Activated CD8-positive, alpha-beta memory T cell treated with anti-CD3 and anti-CD28 coated beads, Interleukin-2, amount 50 U/mL, for 48 hours (primary cell): ENCODE measurements at regions not wholly inside any gene's neighbourhood (a gene's known extent, or its start where the extent isn't known, plus 50 kb on each side); places are given as distances from the start of the nearest gene placed in this dataset.

ENCODE experiments used
- DNase-seq: peaks from one replicate; pipeline ENCODE4 v3.0.0-alpha.2; 2020

DNA sequence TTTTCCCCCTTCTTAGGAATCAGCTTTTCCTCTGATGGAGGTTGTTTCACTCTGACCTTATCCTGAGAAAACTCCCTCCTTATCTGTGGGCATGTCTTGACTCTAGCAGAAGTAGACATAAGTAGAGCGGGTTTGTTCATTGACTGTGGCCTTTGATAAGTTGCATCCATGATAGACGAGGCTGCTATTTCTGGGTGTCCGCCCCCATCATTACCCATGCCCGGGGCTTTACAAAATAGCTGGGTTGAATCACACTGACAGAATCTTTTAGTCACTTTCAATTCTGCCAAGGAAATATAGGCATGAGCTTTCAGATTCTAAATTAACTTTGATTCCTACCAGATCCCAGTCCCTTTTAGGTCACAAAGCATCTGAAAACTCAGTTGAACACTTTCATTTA lies 223.8 kb downstream of the SEC61B start:
- no peak for DNase-seq

DNA sequence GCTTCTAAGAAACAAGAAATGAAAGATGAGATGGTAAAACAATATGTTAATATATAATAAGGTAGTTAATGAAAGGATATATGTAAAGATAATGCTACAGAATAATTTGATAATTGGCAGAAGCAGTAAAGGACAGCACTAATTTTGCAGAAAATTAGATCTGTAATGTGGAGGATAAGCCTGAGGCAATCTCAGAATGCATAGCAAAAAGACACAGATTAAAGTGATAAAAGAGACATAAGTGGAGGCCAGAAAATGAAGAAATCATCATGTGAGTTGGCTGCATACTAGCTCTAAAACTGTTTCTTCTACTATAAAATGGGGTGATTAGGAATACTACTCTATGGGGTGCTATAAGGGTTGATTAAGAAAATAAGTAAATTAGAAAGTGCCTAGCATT lies 225.9 kb downstream of the SEC61B start:
- DNase-seq, result no peak

DNA sequence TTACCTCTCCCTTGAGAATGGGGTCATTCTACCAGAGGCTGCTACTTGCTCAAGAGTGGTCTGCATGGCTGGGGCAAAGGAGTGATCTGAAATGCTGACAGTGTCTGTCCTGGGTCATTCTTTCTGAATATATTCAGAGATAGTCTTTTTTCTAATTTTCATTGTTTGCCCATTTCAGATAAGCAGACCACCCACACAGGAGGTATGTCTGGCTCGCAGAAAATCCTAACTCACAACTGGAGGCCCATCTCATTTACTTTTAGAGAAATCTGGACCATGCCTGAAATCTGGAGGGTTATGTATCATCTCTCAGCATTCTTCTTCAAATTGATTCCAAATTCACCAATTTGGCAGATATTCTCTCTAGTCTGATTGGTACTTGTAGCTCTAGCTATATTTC lies 227.6 kb downstream of the SEC61B start:
- DNase-seq, result no peak

DNA sequence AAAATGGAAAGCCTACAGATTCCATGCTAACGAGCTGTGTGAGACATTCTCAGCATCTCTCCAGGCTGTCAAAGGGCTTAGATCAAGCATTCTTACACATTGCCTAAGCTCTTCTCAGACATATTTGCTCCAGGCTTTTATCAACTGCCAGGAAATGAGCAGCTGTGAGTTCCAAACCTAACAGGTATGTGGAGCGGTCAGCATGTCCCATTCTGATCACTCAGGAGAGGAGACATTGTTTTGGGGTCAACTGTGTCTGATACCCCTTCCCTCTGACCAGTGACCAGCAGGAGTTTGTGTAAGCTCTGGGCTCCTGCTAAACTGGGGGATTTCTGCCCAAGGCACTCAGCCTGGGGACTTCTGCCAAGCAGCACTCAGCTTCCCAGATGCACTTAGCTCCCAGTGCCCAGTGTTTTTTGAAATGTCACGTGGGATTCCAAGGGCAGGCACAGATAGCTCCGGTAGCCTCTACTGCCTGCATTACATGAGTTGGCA lies 229.1 kb downstream of the SEC61B start:
- DNase-seq, result no peak

DNA sequence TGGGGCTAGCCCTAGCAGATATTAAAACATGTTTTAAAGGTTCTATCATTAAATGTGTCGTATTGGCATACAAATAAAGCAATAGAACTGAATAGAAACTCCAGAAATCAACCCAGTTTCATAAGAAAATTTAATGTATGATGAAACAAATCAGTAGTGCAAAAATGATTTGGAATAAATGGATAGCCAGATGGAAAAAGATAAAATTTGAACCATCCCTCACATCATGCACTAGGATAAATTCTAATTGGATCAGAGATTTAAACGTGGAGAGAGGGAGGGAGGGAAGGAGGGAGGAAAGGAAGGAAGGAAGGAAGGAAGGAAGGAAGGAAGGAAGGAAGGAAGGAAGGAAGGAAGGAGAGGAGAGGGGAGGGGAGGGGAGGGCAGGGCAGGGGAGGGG lies 235.3 kb downstream of the SEC61B start:
- no peak for DNase-seq

DNA sequence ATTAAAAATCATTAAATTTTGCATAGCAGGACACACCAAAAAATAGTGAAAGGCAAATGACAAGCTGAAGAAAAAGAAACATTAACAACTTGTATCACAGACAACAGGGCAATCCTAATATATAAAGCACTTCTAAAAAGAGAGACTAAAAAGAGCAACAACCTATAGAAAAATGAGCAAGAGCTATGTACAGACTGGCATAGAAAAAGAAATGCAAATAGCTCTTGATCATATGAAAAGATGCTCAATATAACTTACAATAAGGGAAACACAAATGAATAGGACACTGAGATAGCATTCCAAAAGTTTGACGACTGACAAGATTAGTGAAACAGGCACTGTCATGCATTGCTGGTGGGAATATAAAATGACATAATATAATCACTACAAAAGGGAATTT lies 235.9 kb downstream of the SEC61B start:
- DNase-seq, result no peak

DNA sequence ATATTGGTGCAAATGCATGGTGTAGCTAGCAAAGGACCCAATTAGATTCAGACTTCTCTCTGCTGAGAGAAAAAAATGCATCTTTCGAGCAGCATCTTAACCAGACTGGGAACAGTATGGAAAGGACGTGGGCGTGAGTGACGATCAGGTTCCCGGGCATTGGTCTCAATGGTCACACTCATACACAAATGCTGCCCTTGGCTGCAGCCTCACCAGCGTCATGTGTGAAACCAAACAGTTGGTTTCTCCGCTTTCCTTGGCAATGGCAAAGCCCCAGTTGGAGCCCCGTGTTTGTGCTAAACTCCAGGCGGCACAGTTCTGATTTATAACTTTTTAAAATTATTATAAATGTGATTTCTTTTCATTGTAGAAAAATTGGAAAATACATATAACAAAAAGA lies 237.8 kb downstream of the SEC61B start:
- no peak for DNase-seq

DNA sequence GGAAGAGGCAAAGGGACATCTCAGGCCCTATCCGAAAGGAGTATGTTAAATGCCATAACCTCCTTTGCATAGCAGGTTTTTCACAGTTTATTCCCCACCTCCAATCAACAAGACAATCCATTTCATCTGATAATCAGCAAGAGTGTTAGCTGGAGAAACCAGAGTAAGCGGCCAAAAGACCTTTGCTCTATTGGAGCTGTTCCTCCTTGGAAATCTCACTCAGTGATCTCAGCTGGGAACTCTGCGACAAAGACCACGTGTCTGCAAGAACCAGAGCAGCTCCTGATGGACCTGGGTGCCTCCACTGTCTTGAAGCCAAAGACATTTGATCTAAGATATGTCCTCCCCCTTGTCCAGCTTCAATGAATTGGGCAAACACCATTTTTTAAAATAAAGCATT lies 241.0 kb downstream of the SEC61B start:
- no peak for DNase-seq

DNA sequence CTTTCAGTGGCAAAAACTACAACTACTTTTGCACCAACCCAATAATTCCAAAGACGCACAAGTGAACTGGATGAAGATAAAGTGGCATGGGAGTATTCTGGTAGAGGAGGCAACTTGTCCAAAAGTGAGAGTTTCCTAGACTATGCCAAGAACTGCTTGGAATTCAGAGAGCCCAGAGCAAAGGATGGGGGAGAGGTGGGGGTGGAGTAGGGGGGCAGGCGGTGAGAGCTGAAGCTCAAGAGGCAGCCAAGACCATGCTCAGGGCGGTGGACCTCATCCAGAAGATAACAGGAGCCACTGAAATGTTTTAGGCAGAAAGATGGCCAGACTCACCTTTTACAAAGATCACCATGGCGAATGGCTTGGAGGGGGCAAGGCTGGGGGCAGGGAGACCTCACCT lies 242.5 kb downstream of the SEC61B start:
- no peak for DNase-seq

DNA sequence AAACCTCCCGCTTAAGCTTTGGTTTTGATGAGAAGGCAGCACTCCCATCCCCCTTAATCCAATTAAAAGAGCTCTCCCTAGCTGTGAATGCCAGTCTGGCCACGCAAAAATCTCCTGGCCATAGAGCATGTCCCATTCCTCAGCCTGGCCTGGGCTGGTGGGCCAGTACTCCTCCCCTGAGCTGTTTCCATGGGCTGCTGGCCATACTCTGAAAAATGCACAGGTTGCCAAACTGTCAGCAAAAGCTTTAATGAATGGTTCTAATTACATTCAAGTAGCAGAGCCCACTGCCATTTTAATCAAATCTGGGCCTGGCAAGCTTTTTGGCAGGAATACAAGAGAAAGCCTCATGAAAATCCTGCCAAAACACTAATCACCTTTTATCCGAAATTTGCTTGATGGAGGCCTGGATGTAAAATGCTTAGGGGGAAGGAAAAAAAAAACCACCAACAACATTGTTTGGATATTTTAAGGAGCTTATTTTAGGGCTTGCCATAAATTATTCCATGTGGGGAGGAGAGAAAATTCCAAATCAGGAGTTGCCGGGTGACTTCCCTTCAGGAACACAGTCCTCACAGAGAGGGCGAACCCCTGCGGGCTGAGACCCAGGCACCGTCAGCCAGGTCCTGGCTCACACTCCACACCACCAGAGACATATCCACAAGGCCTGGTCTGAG lies 243.3 kb downstream of the SEC61B start:
- DNase-seq, result no peak

DNA sequence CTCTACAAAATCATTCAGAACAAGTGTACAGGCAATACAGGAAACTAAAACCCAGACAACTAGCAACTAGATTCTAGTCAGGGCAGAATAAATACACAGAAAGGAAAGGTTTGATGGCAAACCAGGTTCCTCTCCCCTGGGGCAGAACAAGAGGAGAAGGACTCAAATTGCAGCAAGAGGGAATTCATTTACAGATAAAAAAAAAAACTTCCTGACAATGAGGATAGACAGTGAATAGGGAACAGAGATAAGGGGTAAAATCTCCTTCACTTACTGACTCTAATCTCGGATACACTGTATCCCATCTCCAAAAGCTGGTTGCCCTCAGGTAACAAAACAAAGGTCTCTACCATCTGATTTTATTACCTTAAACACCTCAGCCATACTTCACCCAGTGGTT lies 244.0 kb downstream of the SEC61B start:
- DNase-seq, result no peak

DNA sequence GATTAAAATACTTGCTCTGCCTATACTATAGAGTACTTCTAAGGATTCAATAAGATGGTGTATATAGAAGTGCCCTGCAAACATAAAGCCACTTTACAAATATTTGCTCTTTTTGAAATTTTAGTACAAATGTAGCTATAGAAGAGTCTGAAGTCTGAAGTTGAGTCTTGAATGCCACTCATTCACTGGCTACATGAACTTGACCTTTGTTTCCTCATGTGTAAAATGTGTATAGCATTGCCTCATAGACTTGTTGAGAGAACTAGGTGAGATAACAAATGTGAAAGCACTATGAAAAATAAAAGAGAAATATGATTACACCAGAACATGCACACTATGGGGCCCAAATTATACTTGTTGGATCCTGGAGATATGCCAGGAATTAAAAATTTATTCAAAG lies 244.7 kb downstream of the SEC61B start:
- no peak for DNase-seq

DNA sequence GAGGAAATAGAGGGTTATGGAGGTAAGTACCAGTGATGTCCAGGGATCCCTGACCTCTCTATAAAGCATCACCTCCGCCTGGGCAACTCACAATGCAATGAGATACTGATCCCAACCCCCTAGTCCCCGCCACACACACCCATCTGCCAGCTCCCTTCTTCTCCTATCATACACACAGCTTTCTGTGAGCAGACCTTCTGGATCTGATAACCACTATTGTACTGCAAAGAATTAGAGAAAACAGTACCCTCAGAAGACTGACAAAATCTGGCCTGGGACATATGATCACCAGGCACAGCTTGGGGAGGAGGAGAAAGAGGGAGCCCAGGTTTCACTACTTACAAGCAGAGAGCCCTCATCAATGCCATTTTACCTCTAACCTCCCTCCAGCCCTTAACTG lies 249.0 kb downstream of the SEC61B start:
- no peak for DNase-seq

DNA sequence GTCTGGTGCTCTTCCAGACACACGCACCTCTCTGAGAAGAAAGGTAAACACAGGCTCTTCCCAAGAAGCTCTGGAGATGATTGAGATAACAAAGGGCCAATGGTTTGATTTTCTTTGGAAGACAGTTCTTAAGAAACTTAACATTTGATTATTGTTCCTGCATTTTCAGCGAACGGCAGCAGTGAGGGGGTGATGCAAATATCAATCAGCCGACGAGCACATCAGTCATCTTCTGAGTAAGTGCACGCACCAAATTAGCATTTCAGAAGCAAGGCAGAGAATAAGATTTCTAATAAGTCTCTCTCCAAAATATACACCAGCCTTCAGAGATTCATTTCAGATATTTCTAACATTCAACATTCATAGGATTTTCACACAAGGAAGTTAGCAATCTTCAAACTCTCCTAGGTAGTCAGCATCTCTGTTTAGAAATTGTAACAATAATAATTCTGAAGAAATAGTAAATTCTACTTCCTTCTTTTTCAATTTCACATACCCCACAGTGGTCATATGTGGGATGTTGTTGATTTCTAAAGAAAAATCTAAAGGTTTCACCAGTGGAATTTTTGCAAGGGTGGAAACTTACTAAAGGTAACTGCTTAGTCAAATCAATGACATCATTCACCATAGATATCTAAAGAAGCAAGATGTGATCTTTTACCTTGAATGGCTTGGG lies 250.3 kb downstream of the SEC61B start:
- no peak for DNase-seq

DNA sequence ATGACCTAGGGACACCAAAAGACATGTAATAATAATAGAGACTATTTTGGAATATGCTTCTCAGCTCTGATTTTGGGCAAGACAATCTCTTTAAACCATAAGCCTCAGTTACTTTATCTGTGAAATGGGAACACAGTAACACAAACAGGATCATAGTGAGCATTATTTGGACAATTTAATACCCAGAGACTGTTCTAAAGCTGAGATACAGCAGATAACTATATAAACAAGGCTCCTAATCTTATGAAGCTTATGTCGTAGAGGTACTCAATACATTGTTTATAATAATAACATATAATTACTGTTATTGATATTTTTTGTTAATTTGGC lies 250.8 kb downstream of the SEC61B start:
- DNase-seq, result no peak

DNA sequence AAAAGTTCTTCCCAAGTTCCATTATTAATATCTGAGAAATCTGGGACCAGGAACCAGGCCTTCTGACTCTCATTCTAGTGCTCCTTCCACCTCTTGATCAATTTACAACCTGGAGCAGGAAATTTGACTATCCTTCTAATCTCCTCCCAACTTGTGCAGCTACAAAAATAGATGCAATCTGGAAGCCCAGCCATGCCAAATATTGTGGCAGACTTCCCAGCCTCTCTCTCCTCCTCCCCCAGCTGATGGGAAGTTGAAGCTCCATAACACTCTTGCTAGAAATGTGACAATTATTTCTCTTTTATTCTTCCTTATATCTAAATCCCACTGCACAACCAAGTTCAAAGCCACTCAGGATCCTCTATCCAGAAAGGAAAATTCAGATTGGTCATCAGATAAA lies 252.1 kb downstream of the SEC61B start:
- DNase-seq, result no peak

DNA sequence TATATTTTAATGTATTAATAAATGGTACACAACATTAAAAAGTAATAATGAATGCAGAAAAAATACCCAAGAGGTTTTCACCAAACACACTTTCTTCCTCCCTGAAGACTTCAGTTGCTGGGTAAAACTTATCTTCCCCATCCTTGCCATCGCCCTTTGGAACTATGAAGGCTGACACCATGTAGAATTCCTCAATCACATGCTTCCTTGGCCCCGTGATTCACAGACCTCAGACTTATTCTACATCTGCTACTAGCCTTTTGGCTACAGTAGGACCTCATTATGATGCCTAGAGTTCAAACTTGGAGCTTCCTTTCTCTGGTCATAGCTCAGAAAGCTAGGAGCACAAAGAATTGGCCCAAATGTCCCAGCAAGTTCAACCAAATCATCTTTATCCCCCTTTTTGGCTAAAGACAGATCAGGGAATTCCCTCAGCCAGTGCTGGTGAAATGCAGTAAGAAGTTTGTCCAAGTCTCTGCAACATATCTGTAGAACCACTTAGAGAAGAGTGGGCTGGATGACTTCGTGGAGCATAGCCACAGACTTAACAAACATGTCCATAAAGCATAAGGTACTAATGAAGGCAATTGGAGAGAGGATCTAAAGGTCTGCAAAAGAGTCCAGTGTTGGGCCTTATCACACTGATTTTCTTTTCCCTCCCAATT lies 253.5 kb downstream of the SEC61B start:
- no peak for DNase-seq

DNA sequence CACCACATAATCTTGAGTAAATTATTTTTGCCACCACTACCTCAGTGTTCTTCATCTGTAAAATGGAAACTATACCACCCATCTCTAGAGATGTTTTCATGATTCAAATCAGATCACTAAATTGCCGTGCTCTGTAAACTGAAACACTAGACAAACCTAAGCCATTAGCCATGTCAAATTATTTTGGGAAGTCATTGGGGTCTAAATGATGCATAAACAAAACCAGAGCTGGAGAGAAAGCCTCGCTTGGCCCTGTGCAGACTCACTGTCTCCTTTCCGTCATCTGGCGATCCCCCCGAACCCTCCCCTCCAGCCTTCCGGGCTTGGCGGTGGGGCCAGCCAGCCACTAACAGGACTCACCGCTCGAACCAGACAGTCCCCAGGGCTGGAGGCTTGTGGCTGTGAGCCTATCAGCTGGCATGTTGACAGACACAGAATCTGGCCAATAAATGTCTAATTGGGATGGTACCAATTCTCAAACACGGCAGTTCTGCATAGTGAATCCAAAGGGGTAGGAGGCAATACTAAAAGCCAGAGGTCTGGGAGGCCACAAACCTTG lies 256.5 kb downstream of the SEC61B start:
- no peak for DNase-seq

DNA sequence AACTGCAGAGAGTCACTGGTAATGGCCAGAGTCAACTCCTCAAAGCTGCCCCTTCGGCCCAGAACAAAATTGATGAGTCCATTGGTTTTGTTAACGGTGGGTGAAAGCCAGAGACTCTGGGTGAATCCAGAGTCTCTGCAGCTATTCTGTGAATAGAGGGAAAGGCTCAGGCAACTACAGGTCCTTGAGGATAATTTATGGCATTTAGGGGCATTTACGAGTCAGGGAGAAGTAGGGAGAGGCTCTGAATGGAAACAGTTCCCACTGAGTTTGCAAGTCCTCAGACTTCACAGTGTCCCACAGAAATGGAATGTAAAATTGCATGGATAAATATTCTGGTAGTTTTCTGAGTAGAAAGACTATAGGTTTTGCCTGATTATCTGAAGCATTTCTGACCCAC lies 257.8 kb downstream of the SEC61B start:
- no peak for DNase-seq

DNA sequence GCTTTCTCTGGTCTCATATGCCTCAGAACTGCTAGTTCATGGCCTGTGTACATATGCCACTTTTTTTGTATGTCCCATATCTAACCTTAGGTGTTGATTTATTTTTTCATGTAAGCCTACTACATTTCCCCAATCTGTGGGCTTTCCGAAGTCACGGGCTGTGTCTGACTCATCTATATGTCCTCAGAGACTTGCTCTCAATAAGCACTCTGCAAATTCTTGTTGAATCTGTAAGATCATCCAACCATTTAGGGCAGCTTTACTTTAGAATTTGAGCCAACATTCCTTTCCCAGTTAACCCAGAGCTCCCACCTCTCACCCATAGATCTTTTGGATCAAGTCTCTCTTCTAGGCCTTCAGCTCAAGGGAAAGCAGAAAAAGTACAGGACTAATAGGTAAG lies 263.4 kb downstream of the SEC61B start:
- DNase-seq, result no peak

DNA sequence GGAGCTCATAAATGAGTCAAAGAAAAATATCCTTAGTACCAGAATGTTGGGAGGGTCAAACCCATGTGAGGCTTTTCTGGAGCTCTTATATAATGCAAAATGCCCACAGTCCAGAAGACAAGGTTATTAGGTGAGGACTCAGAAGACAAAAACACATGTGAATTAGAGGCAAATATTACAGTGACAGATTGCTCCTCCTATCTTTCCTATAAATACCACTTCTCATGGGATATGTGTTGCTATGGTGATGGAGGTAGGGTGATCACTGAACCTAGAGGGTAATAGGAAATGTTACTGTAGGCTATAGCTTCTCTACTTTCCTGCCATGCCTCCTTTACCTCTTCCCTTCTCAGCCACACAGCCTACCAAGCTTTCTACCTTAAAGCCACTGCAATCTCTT lies 264.6 kb downstream of the SEC61B start:
- no peak for DNase-seq

DNA sequence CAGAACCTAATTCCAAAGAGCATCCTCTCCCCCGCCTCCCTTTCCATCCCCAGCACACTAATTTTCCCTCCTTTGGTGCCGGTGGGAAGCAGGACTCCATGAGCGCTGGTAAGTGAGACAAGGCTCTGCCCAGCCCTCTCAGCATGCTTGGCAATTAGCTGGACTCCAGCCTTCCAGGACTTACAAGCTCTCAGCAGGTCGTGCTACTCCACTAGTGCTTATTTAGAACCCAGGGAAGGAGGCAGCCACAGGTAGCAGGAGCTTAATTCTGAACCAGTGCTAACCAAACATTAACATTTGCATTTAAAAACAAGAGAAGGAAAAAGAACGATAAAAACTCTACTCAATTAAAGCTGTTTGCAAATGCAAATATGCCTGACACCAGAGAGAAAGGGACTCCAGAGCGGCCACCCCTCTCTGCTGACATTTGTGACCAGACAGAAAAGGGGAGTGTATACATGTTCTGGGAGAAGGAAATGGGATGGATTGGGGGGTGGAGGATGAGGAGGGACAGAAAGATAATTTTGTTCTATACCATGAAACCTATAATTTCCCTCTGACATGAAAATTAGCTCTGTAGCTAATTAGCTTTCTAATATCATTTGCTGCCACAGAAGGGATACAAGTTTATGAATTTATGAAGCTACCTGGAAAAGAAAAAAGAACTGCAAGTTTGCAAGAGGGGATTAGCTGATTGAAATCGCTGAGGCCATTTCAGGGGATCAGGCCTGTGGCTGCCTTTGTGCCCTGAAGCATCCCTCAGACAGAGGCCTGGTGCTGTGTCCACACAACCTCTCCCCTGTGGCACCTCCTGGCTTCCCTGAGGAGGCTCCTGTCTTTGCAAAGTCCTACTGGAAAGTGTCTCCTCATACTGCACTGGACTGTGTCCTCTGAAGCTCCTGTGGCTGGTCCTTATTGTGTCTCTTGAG lies 266.3 kb downstream of the SEC61B start:
- DNase-seq, result no peak

DNA sequence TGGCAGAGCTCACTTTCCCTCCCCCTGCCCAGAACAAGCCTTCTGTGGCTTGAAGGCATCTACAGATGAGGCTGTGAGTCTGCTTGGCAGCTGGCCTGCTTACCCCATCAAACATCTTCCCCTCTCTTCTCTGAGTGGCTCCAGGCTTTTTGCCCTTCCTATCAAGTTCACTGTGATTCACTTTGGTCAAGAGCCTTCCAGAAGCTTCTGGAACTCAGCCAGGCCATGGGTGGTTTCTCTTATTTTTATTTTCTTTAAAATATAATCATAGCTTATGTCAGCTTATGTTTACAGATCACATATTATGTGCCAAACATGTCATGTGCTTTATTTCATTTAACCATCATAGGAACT lies 267.0 kb downstream of the SEC61B start:
- no peak for DNase-seq
